ENCODE measurements at regions not wholly inside any gene's neighbourhood (a gene's known extent, or its start where the extent isn't known, plus 50 kb on each side); places are given as distances from the start of the nearest gene placed in this dataset.
"Not testable (repeated sequence)": the region's sequence is repeated elsewhere in the genome, so short reads cannot be mapped to it uniquely, and the experiment has no call there.

DNA sequence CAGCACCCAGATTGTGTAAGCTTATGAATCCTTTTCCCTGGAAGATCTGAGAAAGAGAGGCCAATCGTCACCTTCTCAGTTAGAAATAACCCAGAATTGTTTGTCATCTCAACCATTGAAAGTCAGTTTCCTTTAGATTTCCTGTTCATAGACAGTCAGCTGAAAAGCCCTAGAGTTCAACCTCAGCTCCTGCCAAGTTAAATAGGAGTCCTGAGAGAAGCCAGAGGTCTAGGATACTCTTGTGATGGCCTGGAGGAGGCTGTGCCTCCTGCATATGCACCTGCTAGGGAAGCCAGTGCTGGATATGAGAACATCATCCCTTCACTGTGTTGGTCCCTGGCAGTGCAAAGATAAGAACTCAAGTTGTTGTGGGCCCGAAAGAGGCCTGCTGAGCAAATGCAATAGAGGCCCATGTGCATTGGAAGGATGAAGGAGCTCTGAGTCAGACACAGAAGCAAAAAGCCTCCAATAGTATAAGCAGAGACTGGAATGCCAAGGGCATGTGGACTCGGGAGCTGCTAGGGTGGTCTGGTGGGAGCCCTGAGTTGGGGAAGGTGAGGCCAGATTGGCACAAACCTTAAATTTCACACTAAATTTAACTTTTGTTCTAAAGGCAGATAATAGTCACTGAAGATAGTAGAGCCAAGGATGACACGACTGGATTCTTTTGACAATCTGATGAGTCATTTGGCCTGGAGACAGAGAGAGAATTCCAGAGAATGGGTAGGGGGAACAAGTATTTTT, 520.9 kb upstream of the CDH5 start:
- DNase-seq (ENCODE audit: low read depth in 2 of 2), result no peak

DNA sequence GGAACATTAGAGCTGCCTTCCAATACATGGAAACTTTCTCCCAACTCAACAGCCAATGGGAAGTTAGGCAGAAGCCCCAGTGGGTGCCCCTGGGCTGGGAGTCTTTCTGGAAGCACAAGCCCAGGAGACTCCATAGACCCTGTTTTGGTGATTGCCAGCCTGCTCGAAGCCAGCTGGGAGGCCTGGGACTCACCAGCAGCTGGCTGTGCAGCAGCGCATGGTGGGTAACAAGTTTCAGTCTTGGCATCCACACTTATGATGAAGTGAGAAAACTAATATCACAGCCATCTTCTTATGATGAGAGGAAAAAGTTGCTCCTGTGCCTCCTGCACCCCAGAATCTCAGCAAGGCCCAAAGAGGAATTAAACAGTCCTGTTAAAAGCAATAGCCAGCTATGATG, 522.5 kb upstream of the CDH5 start:
- DNase-seq (ENCODE audit: low read depth in 2 of 2), result no peak

DNA sequence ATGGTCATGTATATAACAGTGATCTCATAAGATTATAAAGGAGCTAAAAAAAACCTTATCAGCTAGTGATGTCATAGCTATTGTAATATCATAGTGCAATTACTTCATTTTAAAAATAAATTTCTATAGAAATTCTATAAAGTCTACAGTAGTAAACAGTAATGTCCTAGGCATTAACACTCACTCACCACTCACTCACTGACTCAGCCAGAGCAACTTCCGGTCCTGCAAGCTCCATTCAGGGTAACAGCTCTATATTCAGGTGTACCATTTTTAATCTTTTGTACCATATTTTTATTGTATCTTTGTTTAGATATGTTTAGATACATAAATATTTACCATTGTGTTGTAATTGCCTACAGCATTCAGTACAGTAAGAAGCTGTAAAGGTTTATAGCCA, 524.4 kb upstream of the CDH5 start:
- no peak for DNase-seq (ENCODE audit: low read depth in 2 of 2)

DNA sequence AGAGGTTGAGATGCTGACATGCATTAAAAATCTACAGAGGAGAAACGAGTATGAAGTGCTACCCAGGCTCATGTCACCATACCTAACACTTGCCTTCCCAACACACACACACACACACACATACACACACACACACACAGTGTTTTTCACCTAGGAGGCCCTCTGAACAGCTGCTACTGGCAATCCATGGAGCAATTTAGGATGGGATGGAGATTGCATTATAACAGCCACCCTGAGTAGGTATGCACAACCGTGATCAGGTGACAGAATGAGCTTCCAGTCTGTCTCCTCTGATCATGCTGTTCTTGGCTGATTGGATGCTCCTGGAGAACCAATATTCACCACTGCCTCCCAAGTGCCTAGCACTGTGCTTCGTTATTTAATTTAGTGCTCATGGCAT, 528.5 kb upstream of the CDH5 start:
- no peak for DNase-seq (ENCODE audit: low read depth in 2 of 2)

DNA sequence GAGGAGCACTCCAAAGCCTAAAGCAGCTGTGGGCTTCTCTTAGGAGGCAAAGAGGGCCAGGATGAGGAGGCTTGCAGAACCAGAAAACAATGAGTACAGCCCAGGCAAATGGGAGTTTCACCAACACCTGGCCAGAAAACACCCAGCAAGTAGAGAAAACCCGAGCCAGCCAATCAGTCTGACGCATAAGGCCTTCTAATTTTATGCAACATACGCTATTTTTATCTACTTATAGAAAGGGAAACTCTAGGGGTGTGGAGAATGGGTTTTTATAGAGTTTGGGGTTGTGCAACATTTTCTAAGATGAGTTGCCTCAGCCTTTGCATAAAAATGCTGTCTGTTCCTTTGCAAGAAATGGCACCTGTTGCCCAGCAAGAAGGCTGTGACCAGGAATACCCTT, 529.0 kb upstream of the CDH5 start:
- DNase-seq (ENCODE audit: low read depth in 2 of 2), result no peak

DNA sequence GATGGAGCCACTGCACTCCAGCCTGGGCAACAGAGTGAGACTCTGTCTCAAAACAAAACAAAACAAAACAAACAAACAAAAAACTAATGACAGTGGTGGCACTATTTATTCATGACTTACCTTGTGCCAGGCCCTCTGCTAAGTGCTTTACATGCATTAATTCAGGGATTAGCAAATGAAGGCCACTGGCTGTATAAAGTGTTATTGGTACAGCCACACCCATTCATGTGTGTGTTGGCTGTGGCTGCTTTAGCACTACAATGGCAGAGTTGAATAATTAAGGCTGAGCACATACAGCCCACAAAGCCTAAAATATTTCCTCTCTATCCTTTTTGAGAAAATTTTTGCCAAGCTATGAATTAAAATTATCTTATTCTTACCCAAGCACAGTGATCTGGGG, 531.8 kb upstream of the CDH5 start:
- DNase-seq (ENCODE audit: low read depth in 2 of 2), result no peak

DNA sequence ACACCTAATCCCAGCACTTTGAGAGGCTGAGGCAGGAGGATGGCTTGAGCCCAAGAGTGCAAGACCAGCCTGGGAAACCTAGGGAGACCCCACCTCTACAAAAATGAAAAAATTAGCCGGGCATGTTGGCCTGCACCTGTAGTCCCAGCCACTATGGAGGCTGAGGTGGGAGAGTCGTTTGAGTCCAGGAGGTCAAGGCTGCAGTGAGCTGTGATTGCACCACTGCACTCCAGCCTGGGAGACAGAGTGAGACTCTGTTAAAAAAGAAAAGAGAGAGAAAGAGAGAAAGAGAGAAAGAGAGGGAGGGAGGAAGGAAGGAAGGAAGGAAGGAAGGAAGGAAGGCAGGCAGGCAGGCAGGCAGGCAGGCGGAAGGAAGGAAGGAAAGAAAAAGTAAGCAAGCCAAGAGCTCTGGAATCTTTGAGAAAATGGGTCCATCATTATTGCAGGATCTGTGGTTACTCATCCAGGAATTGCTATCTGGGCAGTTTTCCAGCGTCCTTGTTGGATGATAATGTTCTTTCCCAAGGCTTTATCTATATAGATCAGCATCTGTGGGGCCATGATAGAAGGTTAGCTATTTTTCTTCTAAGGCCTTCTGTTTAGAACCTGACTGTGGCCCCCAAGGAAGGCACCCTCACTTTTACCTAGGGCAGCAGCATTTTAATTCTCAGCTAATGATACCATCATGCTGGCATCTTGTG, 533.2 kb upstream of the CDH5 start:
- DNase-seq (ENCODE audit: low read depth in 2 of 2), result no peak

DNA sequence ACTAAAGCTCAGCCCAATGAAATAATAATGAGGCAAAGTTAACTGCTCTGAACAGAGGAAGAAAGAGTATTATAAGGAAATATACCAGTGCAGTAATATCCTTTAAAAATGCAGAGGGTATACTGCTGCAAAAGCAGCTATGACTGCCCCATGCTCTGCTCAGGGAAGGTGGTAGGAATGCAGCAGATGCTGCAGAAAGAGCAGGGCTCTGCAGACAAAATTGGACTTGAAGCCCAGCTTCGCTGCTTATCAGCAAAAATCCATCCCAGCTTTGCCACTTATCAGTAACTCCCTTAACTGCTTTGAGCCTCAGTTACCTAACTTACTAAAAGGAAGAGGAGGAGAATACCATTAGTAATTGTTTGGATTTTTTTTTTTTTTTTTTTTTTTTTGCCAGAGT, 533.8 kb upstream of the CDH5 start:
- no peak for DNase-seq (ENCODE audit: low read depth in 2 of 2)

DNA sequence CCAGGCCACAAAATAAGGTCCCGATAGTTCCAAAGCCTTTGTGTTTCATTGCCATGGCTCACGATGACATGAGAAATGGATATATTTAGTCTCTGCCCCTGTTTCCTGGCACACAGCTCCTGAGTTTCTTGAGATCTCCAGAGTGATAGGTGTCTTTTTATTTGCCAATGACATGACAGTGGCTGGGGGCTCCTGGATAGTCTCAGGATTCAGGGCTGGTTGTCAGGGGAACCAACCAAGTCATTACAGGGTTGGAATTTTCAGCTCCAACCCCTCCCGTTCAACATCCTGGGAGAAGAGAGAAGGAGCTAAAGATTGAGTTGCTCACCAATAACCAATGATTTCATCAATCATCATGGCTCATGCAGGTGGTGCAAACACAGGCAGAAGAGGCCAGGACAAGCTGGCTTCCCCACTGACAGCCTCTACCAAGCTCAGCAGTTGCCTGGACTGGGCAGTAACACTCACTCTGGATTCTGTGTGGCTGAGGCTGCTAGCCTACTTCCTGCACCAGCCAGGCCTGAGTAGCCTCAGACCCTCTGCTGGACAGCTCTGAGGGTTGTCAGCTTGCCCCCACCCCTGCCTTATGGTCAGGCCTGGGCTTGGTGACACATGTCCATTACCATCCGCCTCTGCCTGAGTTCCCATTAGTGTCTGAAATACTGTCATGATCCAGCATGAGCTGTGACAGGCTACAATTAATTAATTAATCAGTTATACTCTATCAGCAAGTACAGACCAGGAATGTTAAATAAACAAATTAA, 534.4 kb upstream of the CDH5 start:
- no peak for DNase-seq (ENCODE audit: low read depth in 2 of 2)

DNA sequence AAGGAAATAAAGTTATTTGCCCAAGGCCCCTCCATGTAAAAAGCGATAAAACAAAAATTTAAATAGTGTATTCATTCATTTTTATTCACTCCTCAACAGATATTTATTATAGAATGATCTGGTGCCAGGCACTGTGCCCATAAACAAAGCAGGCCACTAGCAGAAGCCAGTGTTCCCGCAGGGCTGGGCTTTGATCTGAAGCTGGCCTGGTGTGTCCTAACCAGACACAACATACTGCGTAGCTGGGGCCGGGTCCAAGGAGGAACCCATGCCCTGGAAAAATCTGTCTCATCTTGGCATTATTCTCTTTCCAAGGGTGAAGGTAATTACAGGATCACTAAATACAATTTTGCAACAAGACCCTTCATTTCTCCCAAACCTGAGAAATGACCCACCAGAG, 537.4 kb upstream of the CDH5 start:
- no peak for DNase-seq (ENCODE audit: low read depth in 2 of 2)

DNA sequence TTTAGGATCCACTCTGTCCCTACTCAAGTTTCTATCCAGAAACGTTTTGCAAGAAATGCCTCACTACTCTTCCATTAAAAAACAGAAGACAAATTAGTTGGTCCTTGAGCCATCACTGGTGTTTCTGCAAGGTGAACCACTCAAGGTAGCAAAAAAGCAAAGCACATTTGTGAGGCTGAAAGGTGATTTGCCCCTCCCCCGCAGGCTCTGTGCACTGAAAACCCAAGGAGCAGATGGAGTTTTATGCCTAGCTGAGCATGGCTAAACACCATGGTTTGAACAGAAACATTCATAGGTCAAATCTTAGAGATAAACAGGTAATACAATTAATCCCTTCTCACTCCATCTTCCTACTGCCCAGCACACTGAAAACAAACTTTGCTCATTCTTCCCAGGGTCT, 538.2 kb upstream of the CDH5 start:
- DNase-seq (ENCODE audit: low read depth in 2 of 2), result no peak

DNA sequence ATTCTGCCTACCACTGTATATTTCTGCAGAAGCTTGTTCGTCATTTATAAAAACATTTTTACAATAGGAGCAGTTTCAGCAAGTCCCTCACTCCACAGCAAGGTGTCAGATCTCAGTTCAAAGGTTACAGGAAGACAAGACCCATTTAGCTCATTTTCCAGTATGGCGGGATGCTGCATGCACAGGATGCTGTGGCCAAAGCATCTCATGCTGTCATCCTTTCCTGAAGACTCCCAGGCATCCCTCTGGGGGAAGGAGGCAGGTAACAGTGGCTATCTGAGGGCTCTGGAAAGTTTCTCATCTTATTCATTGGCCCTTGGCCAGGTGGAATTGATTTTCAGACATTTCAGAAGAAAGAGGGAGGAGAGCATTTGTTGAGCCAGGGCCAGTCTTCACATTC, 539.3 kb upstream of the CDH5 start:
- DNase-seq (ENCODE audit: low read depth in 2 of 2), result no peak

DNA sequence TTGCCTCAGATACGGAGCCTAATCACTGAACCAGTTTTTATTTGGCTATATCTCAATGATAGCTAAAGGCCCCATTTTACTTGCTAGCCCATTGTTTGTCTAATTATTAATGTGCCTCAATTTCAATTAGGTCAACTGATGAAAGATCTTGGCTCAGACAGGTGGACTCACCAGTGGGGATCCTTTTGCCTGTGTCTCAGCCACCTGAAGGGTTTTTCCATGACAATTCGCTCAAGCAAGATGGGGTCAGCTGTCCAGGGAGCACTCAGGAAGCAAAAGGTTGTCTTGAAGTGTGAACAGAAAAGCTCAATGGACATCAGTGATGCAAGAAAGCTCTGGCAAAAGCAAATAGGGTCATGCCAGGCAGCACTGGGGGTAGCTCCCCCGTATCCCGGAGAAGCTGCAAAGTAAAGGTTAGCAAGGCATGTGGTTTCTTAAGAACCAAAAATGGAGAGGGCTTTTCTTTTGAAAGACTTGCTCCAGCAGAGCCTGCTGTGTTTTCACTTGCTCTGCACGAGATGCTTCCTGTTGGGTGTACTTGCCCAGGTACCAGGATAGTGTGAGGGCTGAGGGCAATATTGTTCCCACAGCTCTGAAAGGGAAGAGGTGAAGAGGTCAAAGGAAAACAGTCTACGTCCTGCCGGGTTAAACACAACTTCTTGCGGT, 541.2 kb upstream of the CDH5 start:
- DNase-seq (ENCODE audit: low read depth in 2 of 2), result no peak

DNA sequence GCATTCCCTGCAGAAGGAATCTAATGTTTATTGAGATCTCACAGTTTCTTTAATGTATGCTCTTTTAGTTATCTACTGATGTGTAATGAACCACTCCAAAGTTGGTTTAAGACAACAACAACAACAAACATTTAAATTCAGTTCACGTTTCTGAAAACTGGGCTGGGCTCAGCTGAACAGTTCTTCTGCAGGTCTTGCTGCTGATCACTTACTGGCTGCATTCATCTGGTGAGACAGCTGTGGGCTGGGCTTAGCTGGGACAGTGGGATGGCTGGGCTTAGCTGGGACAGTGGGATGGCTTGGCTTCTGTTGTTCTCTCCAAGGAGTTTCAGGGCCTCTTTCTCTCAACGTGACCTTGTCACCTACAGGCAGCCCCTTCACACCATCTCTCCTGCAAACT, 544.3 kb upstream of the CDH5 start:
- DNase-seq (ENCODE audit: low read depth in 2 of 2), result no peak

DNA sequence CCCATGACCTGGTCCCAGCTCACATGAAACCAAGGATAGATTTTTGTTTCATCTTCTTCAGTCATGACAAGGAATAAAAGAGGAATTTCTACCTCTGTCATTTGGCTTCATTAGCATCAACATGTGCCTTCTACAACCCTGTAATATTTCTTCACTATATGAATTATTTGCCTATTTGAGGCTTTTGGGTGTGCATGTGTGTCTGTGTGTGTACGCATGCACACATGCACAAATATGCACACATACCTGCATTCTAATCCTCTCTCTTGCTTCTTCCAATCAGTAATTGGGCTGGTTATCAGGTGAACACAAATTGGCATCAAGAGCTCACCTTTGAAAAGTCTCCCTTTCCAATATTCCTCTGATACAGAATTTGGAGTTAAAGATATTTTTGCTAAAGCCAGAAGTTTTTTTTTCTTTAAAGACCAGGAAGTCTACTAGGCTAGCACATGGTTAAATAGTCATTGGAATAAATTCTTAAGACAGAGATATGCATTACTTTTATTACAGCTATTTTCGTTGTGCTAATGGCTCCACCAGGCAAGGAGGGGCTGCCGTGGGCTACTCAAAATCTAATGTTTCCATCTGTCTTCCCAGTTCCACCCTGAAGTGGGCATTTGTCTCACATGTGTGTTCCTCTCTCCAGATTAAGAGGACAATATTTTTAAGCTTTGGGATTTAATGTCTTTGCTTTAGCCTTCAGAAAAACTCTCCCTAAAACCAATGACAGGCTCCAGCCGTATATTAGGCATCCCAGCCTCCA, 547.2 kb upstream of the CDH5 start:
- no peak for DNase-seq (ENCODE audit: low read depth in 2 of 2)

DNA sequence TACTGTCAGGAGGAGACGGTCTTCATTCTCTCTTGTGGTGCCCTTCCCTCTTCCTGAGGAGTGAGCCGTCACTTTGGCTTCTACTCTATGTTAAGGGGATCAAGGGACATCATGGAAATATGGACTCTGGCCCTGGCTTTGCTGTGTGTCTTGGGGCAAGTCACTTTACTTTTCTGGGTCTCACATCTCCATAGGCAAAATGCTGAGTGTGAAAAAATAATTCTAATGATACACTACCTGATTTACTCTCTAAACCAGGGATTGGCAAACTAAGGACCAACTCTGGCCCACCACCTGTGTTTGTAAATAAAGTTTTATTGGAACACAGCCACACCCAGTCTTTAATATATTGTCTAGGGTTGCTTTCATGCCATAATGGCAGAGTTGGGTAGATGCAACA, 548.7 kb upstream of the CDH5 start:
- DNase-seq (ENCODE audit: low read depth in 2 of 2), result no peak

DNA sequence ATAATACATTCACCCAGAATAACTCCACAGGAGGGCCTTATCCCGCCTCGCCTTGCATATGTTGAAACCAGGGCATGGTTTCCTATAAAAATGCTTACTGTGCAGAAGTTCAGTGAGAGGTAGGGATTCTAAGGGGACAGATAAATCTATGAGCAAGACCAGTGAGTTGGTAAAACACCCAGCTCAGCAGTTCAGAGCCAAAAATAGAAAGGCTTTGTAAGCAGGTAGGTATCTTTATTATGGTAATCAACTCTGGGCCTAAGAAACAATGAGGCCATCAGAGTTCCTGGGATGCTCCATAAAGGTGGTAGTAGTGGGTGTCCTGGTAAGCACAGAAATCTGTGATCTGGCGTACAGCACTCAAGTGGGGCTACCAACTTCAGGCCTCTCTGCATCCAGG, 549.4 kb upstream of the CDH5 start:
- DNase-seq (ENCODE audit: low read depth in 2 of 2), result no peak

DNA sequence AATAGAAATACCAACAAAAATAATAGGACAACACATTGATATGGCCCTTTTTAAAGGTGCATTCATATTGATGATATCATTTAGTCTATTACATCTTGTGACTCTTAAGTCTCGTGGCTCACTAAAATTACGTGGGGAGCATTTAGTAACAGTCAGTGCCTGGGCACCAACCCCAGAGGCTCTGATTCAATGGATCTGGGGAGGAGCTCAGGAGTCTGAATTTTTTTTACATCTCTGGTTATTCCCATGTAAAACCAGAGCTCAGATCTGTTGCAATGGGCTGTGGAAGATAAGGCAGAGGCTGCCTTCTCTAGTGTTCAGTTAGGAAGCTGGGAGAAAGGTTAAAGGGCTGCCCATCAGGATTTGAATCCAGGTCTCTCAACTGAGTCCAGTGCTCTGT, 549.9 kb upstream of the CDH5 start:
- no peak for DNase-seq (ENCODE audit: low read depth in 2 of 2)

DNA sequence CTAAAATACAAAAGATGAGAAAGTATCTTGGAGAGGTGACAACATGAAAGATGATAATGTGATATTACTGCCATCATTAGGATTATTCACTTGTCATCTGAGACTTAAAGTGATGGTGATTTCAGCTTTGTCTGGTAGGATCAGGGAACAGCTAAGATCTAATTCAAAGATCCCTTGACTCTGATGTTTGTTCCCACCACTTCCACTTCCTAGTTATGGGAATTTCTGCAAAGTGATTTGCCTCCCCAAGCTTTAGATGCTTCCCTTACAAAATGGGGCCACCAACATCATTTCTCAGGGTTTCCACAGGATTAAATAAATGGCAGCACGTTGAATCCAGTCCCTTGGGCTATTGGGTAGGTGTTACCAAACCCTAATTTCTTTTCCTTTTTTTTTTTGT, 550.8 kb upstream of the CDH5 start:
- DNase-seq (ENCODE audit: low read depth in 2 of 2), result no peak

DNA sequence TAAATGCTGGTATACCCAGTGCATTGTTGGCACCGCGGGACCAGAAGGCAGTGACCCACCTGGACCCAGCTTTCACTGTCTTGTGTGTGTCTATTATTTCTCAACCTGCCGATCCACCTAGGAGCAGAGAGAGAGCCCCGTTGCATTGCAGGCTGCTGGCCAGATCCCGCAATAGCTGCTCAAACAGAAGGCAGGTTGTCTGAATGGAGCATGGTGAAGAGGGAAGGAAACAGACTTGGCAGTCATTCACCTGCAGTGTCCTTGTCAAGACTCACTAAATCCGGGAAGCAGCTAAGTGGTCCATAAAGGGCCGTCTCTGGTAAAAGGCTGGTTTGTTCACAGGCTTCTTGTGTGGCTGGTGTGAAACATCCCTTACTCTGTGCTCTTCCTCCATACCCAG, 552.6 kb upstream of the CDH5 start:
- DNase-seq (ENCODE audit: low read depth in 2 of 2), result not testable (repeated sequence)

DNA sequence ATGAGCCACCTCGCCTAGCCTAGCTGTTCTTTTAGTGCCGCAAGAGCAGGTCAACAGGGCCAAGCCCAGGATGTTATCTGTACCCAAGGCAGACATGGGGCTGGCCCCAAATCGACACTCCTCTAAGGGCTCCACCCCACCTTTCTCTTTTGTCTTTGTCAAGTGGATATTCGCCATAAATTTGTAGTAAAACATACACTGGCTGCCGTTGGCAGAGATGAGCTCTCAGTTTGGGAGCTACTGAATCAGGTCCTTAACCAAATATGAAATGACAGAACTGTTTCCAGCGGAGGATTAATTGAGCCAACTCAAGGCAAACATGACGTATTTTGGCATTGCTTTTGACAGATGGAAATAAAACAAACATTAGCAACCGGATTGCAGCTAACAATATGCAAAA, 556.9 kb upstream of the CDH5 start:
- no peak for DNase-seq (ENCODE audit: low read depth in 2 of 2)

DNA sequence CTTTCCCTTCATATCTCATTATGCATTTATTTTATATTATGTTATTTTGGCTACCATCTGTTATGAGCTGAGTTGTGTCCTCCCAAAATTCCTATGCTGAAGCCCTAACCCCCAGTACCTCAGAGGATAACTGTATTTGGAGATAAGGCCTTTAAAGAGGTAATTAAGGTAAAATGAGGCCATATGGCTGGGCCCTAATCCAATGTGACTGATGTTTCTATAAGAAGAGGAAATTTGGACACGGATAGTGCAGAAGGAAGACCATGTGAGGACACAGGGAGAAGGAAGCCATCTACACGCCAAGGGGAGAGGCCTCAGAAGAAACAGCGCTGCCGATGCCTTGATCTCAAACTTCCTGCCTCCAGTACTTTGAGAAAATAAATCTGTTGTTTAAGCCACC, 557.7 kb upstream of the CDH5 start:
- DNase-seq (ENCODE audit: low read depth in 2 of 2), result no peak
